GM12878 (cell line): ENCODE measurements at regions not wholly inside any gene's neighbourhood (a gene's known extent, or its start where the extent isn't known, plus 50 kb on each side); places are given as distances from the start of the nearest gene placed in this dataset.

ENCODE experiments used
- E2F8 ChIP-seq: fragments of 450-650 bp; IDR thresholded peaks from 2 replicates; pipeline ENCODE4 v1.6.1; 2018; ENCODE audit warnings: mild to moderate bottlenecking, low read depth, moderate library complexity; ENCODE audit not compliant: partially characterized antibody
- POLR2AphosphoS5 ChIP-seq: IDR thresholded peaks from 2 replicates; pipeline ENCODE4 v1.6.1; 2011; ENCODE audit warnings: mild to moderate bottlenecking, low read length, inconsistent platforms
- RAD51 ChIP-seq: fragments of 450-650 bp; IDR thresholded peaks from 2 replicates; pipeline ENCODE4 v1.6.1; 2016; ENCODE audit warnings: moderate library complexity, mild to moderate bottlenecking, inconsistent platforms
- WRNIP1 ChIP-seq: IDR thresholded peaks from 2 replicates; pipeline ENCODE4 v1.6.1; 2011; ENCODE audit warnings: low read depth, low read length, improper control_type of control experiment, borderline replicate concordance
- ZNF217 ChIP-seq: fragments of 450-650 bp; IDR thresholded peaks from 2 replicates; pipeline ENCODE4 v1.6.1; 2017; ENCODE audit warnings: antibody characterized with exemption, mild to moderate bottlenecking
- ZNF24 ChIP-seq: fragments of 450-650 bp; IDR thresholded peaks from 2 replicates; pipeline ENCODE4 v1.6.1; 2017; ENCODE audit warnings: antibody characterized with exemption, mild to moderate bottlenecking
- ZNF384 ChIP-seq: IDR thresholded peaks from 2 replicates; pipeline ENCODE4 v1.6.1; 2012; ENCODE audit warnings: low read depth, mild to moderate bottlenecking, low read length, improper control_type of control experiment, borderline replicate concordance
- TF ChIP-seq, protein P1 (sequence below): IDR thresholded peaks from 2 replicates; pipeline ENCODE4 v1.6.1; 2012; ENCODE audit warnings: improper control_type of control experiment, low read depth, low read length; ENCODE audit not compliant: insufficient replicate concordance

DNA sequence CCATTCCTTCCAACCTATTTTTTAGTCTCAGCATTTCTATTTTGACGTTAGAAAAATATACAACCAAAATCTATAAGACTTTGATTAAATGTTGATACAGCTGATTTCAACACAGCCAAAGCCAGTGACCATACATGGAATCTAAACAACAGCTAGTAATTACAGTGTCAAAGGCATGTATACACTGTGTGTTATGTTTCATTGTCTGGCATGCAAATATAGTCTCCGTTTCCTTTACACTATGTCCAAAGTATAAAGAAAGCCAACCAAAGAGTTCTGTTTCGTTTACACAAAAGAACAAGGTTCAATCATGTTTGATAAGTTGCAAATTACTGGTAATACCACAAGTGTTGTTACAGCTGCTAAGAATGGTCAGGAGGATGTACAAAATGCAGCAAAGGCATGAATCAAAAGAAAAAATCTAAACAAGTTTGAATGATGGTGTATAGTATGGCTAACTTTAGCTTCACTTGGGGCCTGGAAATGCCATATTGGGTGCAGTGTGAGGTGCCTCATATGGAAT, 268.3 kb upstream of the FERD3L start (continued):
- TF ChIP-seq, protein P1, sequence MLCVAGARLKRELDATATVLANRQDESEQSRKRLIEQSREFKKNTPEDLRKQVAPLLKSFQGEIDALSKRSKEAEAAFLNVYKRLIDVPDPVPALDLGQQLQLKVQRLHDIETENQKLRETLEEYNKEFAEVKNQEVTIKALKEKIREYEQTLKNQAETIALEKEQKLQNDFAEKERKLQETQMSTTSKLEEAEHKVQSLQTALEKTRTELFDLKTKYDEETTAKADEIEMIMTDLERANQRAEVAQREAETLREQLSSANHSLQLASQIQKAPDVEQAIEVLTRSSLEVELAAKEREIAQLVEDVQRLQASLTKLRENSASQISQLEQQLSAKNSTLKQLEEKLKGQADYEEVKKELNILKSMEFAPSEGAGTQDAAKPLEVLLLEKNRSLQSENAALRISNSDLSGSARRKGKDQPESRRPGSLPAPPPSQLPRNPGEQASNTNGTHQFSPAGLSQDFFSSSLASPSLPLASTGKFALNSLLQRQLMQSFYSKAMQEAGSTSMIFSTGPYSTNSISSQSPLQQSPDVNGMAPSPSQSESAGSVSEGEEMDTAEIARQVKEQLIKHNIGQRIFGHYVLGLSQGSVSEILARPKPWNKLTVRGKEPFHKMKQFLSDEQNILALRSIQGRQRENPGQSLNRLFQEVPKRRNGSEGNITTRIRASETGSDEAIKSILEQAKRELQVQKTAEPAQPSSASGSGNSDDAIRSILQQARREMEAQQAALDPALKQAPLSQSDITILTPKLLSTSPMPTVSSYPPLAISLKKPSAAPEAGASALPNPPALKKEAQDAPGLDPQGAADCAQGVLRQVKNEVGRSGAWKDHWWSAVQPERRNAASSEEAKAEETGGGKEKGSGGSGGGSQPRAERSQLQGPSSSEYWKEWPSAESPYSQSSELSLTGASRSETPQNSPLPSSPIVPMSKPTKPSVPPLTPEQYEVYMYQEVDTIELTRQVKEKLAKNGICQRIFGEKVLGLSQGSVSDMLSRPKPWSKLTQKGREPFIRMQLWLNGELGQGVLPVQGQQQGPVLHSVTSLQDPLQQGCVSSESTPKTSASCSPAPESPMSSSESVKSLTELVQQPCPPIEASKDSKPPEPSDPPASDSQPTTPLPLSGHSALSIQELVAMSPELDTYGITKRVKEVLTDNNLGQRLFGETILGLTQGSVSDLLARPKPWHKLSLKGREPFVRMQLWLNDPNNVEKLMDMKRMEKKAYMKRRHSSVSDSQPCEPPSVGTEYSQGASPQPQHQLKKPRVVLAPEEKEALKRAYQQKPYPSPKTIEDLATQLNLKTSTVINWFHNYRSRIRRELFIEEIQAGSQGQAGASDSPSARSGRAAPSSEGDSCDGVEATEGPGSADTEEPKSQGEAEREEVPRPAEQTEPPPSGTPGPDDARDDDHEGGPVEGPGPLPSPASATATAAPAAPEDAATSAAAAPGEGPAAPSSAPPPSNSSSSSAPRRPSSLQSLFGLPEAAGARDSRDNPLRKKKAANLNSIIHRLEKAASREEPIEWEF = no peak
- TF ChIP-seq ZNF384 (no peak), POLR2AphosphoS5 (no peak), WRNIP1 (no peak), ZNF24 (no peak), E2F8 (no peak), RAD51 (no peak), ZNF217 (no peak)
